Upper lobe of left lung (tissue), 6 donors: ENCODE measurements at regions not wholly inside any gene's neighbourhood (a gene's known extent, or its start where the extent isn't known, plus 50 kb on each side); places are given as distances from the start of the nearest gene placed in this dataset.

Source experiments
- ATAC-seq, 2 donors: fragments of 200-7000 bp; cut with Tn5 transposase; one replicate each; pipeline ENCODE4 v1.9.1; 2022; ENCODE audit warnings: mild to moderate bottlenecking in 2 of 2, moderate library complexity in 2 of 2; ENCODE audit not compliant: low FRiP score in 2 of 2
- DNase-seq, 2 donors: peaks; one replicate each; pipeline ENCODE4 v3.0.0-alpha.2; 2019 to 2020
- H3K27ac ChIP-seq, 4 donors: fragments of 200-600 bp; sonication (generic); one replicate each; pipeline ENCODE4 v1.5.1; 2016 to 2019
- H3K27me3 ChIP-seq, 4 donors: fragments of 200-600 bp; sonication (generic); one replicate each; pipeline ENCODE4 v1.5.1; 2017 to 2019
- H3K36me3 ChIP-seq, 4 donors: fragments of 200-600 bp; sonication (generic); one replicate each; pipeline ENCODE4 v1.5.1; 2016 to 2019
- H3K4me1 ChIP-seq, 4 donors: fragments of 200-600 bp; sonication (generic); one replicate each; pipeline ENCODE4 v1.5.1; 2018 to 2019
- H3K4me3 ChIP-seq, 4 donors: fragments of 200-600 bp; sonication (generic); one replicate each; pipeline ENCODE4 v1.5.1; 2017 to 2019; ENCODE audit warnings: mild to moderate bottlenecking in 2 of 4, moderate library complexity in 1 of 4
- H3K9me3 ChIP-seq, 4 donors: fragments of 200-600 bp; sonication (generic); one replicate each; pipeline ENCODE4 v1.5.1; 2018 to 2019
- EP300 ChIP-seq, 4 donors: sonication (generic); formaldehyde crosslinking; IDR thresholded peaks; one replicate each; pipeline ENCODE4 v1.5.1; 2017; ENCODE audit warnings: antibody characterized with exemption in 4 of 4, control low read depth in 2 of 4
- POLR2A ChIP-seq, 4 donors: fragments of 450-650 bp; IDR thresholded peaks; one replicate each; pipeline ENCODE4 v1.5.1; 2016 to 2017; ENCODE audit warnings: antibody characterized with exemption in 4 of 4, mild to moderate bottlenecking in 2 of 4
- POLR2AphosphoS5 ChIP-seq, 2 donors: sonication (generic); formaldehyde crosslinking; IDR thresholded peaks; one replicate each; pipeline ENCODE4 v1.5.1; 2017; ENCODE audit warnings: antibody characterized with exemption in 2 of 2
- WGBS, 2 donors: methylation state at CpG; one replicate each; pipeline ENCODE4 v1.1.5; 2017 to 2018; 5-methylcytosine and 5-hydroxymethylcytosine counted together
- TF ChIP-seq, protein P1 (sequence below), 6 experiments: fragments of 450-650 bp in 4 of 6; fragments of 200-600 bp in 2 of 6; sonication (generic) in 2 of 6; IDR thresholded peaks; one replicate each; pipeline ENCODE4 v1.5.1; 2016 to 2019; ENCODE audit warnings: antibody characterized with exemption in 6 of 6
- donor health status: DM: no; HTN: no; CAD: no; lungs with moderate emphysema.
- donor health status: DM: no; HTN: yes; CAD: no; lungs with severe emphysema.

DNA sequence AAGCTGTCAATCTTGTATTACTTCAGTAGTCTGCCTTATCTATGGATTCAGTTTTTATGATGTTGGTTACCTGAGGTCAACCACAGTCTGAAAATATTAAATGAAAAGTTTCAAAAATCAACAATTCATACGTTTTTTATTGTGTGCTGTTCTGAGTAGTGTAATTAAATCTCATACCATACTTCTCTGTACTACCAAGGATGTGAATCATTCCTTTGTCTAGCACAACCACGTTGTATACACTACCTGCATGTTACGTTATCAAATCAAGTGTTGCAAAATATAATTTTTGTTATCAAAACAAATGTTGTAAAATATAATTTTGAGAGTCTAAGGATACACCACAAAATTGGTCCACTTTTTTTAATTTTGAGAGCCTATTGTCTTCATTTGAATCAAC is 590.2 kb upstream of the SETBP1 start:
- no peaks in the 10 kb centered on the region for H3K36me3 ChIP-seq
- no peaks in the 10 kb centered on the region for H3K27me3 ChIP-seq
- no peaks in the 10 kb centered on the region for H3K4me1 ChIP-seq
- no peak for DNase-seq
- ATAC-seq = no peak
- H3K27ac ChIP-seq = no peak overlapping the region
- 56 to 69% methylated on average over 3 of the region's 3 CpGs for WGBS, 2 donors
- H3K4me3 ChIP-seq = no peak overlapping the region
- no peaks in the 10 kb centered on the region for H3K9me3 ChIP-seq
- no peak for TF ChIP-seq POLR2A (IDR thresholded peaks at IDR 0.05)
- TF ChIP-seq POLR2AphosphoS5 (IDR thresholded peaks at IDR 0.05) = no peak
- TF ChIP-seq, protein P1, sequence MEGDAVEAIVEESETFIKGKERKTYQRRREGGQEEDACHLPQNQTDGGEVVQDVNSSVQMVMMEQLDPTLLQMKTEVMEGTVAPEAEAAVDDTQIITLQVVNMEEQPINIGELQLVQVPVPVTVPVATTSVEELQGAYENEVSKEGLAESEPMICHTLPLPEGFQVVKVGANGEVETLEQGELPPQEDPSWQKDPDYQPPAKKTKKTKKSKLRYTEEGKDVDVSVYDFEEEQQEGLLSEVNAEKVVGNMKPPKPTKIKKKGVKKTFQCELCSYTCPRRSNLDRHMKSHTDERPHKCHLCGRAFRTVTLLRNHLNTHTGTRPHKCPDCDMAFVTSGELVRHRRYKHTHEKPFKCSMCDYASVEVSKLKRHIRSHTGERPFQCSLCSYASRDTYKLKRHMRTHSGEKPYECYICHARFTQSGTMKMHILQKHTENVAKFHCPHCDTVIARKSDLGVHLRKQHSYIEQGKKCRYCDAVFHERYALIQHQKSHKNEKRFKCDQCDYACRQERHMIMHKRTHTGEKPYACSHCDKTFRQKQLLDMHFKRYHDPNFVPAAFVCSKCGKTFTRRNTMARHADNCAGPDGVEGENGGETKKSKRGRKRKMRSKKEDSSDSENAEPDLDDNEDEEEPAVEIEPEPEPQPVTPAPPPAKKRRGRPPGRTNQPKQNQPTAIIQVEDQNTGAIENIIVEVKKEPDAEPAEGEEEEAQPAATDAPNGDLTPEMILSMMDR (IDR thresholded peaks at IDR 0.05) = no peak
- no peak for TF ChIP-seq EP300 (IDR thresholded peaks at IDR 0.05)

DNA sequence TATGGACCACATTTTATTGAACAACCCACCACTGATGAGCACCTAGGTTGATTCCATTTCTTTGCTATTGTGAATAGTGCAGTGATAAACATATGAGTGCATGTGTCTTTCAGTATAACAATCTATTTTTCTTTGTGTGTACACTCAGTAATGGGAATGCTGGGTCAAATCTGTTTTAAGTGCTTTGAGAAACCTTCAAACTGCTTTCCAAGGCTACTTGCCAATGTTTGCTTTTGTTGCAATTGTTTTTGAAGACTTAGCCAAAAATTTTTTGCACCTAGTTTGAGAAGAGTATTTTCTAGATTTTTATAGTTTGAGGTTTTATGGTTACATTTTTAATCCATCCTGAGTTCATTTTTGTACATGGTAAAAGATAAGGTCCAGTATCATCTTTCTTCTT is 587.4 kb upstream of the SETBP1 start:
- TF ChIP-seq POLR2A (IDR thresholded peaks at IDR 0.05) (no peak), POLR2AphosphoS5 (IDR thresholded peaks at IDR 0.05) (no peak), EP300 (IDR thresholded peaks at IDR 0.05) (no peak)
- TF ChIP-seq, protein P1 (IDR thresholded peaks at IDR 0.05) = no peak
- H3K27ac ChIP-seq = no peak overlapping the region
- H3K36me3 ChIP-seq = no peaks in the 10 kb centered on the region
- H3K9me3 ChIP-seq = no peaks in the 10 kb centered on the region
- H3K27me3 ChIP-seq = no peaks in the 10 kb centered on the region
- H3K4me1 ChIP-seq = no peaks in the 10 kb centered on the region
- DNase-seq (no peak), ATAC-seq (no peak)
- no peak overlapping the region for H3K4me3 ChIP-seq

DNA sequence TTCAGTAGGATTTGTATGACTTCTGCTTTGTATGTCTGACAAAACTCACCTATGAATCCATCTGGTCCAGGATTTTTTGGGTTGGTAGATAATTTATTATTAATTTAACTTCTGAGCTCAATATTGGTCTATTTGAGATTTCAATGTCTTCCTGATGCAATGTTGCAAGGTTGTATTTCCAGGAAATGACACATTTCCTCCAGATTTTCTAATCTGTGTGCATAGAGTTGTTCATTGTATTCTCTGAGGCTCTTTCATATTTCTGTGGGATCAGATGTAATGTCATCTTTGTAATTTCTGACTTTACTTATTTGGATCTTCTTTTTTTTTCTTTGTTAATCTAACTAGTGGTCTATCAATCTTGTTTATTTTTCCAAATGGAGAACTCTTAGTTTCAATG is 584.7 kb upstream of the SETBP1 start:
- no peak for ATAC-seq
- Histone ChIP-seq H3K27ac (no peak overlapping the region), H3K9me3 (no peaks in the 10 kb centered on the region), H3K27me3 (no peaks in the 10 kb centered on the region), H3K36me3 (no peaks in the 10 kb centered on the region), H3K4me1 (no peaks in the 10 kb centered on the region), H3K4me3 (no peak overlapping the region)
- no peak for TF ChIP-seq POLR2A (IDR thresholded peaks at IDR 0.05)
- TF ChIP-seq POLR2AphosphoS5 (IDR thresholded peaks at IDR 0.05) = no peak
- no peak for TF ChIP-seq EP300 (IDR thresholded peaks at IDR 0.05)
- TF ChIP-seq, protein P1 (IDR thresholded peaks at IDR 0.05) = no peak
- no peak for DNase-seq

DNA sequence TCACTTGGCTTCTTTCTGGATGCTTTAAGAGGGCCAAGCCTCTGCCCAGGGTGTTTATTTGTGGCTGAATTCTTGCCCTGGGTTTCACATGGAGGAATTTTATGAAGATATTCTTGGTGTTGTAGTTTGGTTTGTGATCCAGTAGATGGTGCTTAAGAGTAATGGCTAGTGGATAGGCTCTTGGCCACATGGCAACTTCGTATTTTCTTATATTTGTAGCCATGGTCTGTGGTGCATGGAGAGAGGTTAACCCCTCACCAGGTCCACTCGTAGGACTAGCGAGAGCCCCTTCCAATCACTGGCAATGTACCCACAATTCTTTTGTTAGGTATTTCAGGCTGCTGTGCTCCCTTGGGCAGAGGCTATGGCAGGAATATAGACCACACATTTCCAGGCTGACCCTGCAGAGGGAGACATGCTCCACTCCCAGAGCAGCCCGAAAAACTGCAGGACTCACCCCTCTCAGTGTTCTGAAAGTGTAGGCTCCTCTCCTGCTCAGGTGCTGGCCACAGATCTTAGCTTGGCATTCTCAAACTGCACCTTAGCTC is 582.1 kb upstream of the SETBP1 start:
- WGBS, 2 donors = 59 to 93% methylated on average over 3 to 4 of the region's 4 CpGs
- ATAC-seq = peak; percentile 26 to 37
- TF ChIP-seq POLR2A (IDR thresholded peaks at IDR 0.05) (no peak), POLR2AphosphoS5 (IDR thresholded peaks at IDR 0.05) (no peak), EP300 (IDR thresholded peaks at IDR 0.05) (no peak)
- TF ChIP-seq, protein P1 (IDR thresholded peaks at IDR 0.05) = no peak
- no peak for DNase-seq
- H3K4me1 ChIP-seq = no peaks in the 10 kb centered on the region
- H3K4me3 ChIP-seq = no peak overlapping the region
- H3K9me3 ChIP-seq = no peaks in the 10 kb centered on the region
- no peaks in the 10 kb centered on the region for H3K27me3 ChIP-seq
- no peaks in the 10 kb centered on the region for H3K36me3 ChIP-seq
- H3K27ac ChIP-seq = no peak overlapping the region

DNA sequence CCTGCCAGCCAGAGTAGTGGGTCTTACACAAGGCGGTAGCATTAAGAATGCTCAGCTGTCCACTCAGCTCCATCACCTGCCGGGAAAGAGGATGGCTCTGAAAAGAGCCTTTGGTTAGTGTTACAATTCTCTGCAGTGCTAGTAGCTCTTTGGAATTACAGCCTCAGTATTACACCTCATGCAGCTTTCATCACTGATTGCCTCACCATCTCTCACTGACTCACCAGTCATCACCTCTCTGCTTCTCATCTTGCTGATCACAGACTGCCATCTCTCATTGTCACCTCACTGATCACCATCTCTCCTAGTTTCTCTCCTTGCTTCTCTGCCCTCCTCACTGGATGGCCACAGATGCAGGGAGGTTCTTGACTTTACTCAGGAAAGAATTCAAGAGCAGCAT is 573.5 kb upstream of the SETBP1 start:
- Histone ChIP-seq H3K27ac (no peak overlapping the region), H3K4me3 (no peak overlapping the region), H3K27me3 (no peaks in the 10 kb centered on the region), H3K9me3 (no peaks in the 10 kb centered on the region), H3K4me1 (no peaks in the 10 kb centered on the region), H3K36me3 (no peaks in the 10 kb centered on the region)
- 89 to 96% methylated on average over 1 to 2 of the region's 2 CpGs for WGBS, 2 donors
- ATAC-seq (no peak), DNase-seq (no peak)
- TF ChIP-seq POLR2A (IDR thresholded peaks at IDR 0.05) (no peak), POLR2AphosphoS5 (IDR thresholded peaks at IDR 0.05) (no peak), EP300 (IDR thresholded peaks at IDR 0.05) (no peak)
- TF ChIP-seq, protein P1 (IDR thresholded peaks at IDR 0.05) = no peak
